ENCODE measurements at regions not wholly inside any gene's neighbourhood (a gene's known extent, or its start where the extent isn't known, plus 50 kb on each side); places are given as distances from the start of the nearest gene placed in this dataset.

DNA sequence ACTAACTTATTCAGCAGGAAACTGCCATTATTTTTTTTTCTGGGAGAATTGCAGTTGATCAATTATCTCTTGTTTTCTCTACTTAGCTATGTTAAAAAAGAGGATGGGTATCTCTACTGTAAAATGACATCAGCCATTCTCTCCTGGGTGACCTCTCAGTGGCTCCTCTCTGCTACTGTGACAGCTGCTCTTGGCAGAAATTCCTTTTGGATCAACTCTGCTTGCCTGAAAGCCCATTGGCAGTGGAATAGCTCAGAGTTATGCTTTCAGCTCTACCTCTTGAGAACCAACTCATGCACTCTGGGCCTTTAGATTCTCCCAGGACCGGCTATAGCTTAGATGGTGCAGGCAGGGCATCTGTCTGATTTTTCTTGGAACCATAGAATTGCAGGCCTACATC, 99.9 kb upstream of the GAP43 start:
- TF ChIP-seq, protein P1, sequence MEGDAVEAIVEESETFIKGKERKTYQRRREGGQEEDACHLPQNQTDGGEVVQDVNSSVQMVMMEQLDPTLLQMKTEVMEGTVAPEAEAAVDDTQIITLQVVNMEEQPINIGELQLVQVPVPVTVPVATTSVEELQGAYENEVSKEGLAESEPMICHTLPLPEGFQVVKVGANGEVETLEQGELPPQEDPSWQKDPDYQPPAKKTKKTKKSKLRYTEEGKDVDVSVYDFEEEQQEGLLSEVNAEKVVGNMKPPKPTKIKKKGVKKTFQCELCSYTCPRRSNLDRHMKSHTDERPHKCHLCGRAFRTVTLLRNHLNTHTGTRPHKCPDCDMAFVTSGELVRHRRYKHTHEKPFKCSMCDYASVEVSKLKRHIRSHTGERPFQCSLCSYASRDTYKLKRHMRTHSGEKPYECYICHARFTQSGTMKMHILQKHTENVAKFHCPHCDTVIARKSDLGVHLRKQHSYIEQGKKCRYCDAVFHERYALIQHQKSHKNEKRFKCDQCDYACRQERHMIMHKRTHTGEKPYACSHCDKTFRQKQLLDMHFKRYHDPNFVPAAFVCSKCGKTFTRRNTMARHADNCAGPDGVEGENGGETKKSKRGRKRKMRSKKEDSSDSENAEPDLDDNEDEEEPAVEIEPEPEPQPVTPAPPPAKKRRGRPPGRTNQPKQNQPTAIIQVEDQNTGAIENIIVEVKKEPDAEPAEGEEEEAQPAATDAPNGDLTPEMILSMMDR (conservative IDR thresholded peaks at IDR 0.05 in 1 of 2, IDR thresholded peaks at IDR 0.05 in 1 of 2; ENCODE audit: low read depth in 1 of 2, low read length in 2 of 2): no peak
- TF ChIP-seq EZH2 (IDR thresholded peaks at IDR 0.05; ENCODE audit: low read length, missing control alignments): no peak
